Effector memory CD4-positive, alpha-beta T cell (primary cell): ENCODE measurements at regions not wholly inside any gene's neighbourhood (a gene's known extent, or its start where the extent isn't known, plus 50 kb on each side); places are given as distances from the start of the nearest gene placed in this dataset.

ENCODE experiments used
- DNase-seq, 3 donors: peaks; one replicate each; pipeline ENCODE4 v3.0.0-alpha.2; 2020
- H3K27ac ChIP-seq: 2 replicates; pipeline ENCODE4 v1.7.0; 2013; ENCODE audit warnings: mild to moderate bottlenecking, low read length, moderate library complexity; ENCODE audit not compliant: insufficient read depth, poor library complexity, severe bottlenecking
- H3K27me3 ChIP-seq: replicated peaks from 2 replicates; pipeline ENCODE4 v1.7.0; 2013; ENCODE audit warnings: mild to moderate bottlenecking, low read length; ENCODE audit not compliant: insufficient read depth, control insufficient read depth, poor library complexity, severe bottlenecking
- H3K36me3 ChIP-seq: 2 replicates; pipeline ENCODE4 v1.7.0; 2013; ENCODE audit warnings: mild to moderate bottlenecking, low read length, moderate library complexity; ENCODE audit not compliant: control insufficient read depth, insufficient read depth
- H3K4me1 ChIP-seq: 2 replicates; pipeline ENCODE4 v1.7.0; 2013; ENCODE audit warnings: low read length, mild to moderate bottlenecking; ENCODE audit not compliant: control insufficient read depth, insufficient read depth, poor library complexity, severe bottlenecking
- H3K4me3 ChIP-seq: 2 replicates; pipeline ENCODE4 v1.7.0; 2013; ENCODE audit warnings: low read length, low read depth, mild to moderate bottlenecking; ENCODE audit not compliant: insufficient read depth, poor library complexity, severe bottlenecking
- H3K9me3 ChIP-seq: 2 replicates; pipeline ENCODE4 v1.7.0; 2013; ENCODE audit warnings: mild to moderate bottlenecking, low read length, moderate library complexity; ENCODE audit not compliant: control insufficient read depth

DNA sequence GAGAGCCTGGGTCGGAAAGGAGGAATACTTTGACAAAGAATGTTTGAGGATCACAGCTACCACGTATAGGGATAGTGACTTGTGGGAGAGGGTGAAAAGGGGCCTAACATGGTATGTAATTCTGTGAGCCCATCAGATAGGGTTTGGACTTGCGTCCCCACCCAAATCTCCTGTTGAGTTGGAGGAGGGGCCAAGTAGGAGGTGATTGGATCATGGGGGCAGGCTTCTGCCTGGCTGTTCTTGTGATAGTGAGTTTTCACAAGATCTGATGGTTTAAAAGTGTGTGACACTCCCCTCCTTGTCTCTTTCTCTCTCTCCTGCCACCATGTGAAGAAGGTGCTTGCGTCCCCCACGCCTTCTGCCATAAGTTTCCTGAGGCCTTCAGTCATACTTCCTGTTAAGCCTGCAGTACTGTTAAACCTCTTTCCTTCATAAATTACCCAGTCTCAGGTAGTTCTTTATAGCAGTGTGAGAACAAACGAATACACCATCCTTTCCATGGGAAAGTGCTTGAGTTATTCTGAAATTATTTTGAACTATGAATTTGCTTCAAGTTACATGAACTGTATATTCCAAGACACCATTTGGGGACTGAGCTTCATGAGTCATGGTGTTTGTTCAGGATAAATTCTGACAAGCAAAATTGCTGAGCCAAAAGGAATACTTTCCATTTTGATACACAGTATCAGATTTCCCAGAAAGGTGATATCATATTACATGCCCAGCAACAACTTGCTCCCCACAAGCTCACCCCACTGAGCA, 68.8 kb upstream of the SSBP2 start:
- Histone ChIP-seq H3K27ac (no peak overlapping the region), H3K9me3 (no peaks in the 10 kb centered on the region), H3K36me3 (no peaks in the 10 kb centered on the region), H3K27me3 (no peaks in the 10 kb centered on the region), H3K4me3 (no peak overlapping the region), H3K4me1 (peaks cover 9% of the 10 kb centered on the region)
- DNase-seq: no peak

DNA sequence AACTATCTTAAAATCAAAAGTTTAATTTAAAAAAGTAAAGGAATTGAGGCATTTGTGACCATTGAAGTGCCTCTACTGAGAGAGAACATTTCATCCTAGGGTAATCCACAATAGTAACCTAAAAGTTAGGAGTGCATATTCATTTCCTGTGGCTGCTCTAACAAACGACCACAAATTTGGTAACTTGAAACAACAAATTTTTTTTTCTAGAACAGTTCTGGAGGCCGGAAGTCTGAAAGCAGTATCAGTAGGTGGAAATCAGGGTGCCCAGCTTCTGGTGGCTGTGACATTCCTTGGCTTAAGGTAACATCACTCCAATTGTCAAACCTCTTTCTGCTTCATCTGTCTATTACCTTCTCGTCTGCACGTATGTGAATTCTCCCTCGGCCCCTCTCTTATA, 67.1 kb upstream of the SSBP2 start:
- DNase-seq: no peak
- Histone ChIP-seq H3K9me3 (no peaks in the 10 kb centered on the region), H3K4me1 (peaks cover 9% of the 10 kb centered on the region), H3K36me3 (no peaks in the 10 kb centered on the region), H3K27ac (no peak overlapping the region), H3K27me3 (no peaks in the 10 kb centered on the region), H3K4me3 (no peak overlapping the region)

DNA sequence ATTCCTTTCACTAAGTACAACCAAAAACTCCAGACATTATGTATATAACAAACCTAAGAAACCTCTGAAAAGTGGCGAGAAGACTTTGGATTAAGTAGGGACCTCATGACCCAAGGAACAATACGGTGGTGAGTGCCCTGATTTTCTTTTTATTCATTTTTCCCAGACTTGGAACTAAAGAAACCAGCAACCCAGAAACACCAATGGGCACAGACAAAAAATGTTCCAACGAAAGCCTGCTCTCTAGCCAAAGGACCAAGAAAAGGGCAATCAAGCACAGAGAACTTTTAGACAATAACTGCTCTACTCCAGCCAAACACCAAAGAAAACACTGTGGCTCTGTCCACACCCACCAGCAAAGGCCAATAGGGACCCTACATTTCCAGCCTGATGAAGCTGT, 66.2 kb upstream of the SSBP2 start:
- Histone ChIP-seq H3K27ac (no peak overlapping the region), H3K4me3 (no peak overlapping the region), H3K4me1 (peaks cover 9% of the 10 kb centered on the region)

DNA sequence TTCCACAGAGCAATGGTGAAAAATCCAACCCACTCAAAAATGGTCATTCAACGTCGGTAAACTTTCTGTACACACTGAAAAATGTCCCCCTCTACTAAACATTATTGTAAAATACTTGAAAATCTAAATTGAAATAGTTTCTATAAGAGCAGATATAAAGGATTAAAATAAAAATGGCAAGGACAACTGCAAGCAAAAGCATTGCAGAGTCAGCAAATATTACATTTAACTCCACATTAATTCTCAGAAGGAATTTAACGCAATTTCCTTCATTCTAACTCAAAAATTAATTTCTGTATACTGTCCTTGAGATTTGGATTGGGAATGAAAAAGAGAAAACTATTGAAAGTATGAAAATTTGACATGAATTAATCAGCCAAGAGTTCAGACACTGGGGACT, 64.4 kb upstream of the SSBP2 start:
- no peaks in the 10 kb centered on the region for H3K9me3 ChIP-seq
- H3K27ac ChIP-seq: no peak overlapping the region
- H3K4me3 ChIP-seq: no peak overlapping the region
- peaks cover 9% of the 10 kb centered on the region for H3K4me1 ChIP-seq
- DNase-seq: no peak
- no peaks in the 10 kb centered on the region for H3K27me3 ChIP-seq
- no peaks in the 10 kb centered on the region for H3K36me3 ChIP-seq

More for the DNA sequence above, 66.2 kb upstream of the SSBP2 start:
- no peak for DNase-seq
- Histone ChIP-seq H3K27me3 (no peaks in the 10 kb centered on the region), H3K9me3 (no peaks in the 10 kb centered on the region), H3K36me3 (no peaks in the 10 kb centered on the region)

DNA sequence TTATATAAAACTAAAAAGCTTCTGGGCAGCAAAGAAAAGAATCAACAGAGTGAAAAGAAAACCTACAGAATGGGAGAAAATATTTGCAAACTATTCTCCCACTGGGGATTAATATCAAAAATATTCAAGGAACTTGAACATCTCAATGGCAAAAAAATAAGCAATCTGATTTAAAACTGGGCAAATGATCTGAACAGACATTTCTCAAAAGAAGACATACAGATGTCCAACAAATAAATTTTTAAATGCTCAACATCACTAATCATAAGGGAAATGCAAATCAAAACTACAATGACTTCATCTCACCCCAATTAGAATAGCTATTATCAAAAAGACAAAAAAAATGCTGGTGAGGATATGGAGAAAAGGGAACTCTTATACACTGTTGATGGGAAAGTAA, 57.2 kb upstream of the SSBP2 start:
- Histone ChIP-seq H3K27me3 (no peaks in the 10 kb centered on the region), H3K4me1 (no peaks in the 10 kb centered on the region), H3K9me3 (no peaks in the 10 kb centered on the region), H3K4me3 (no peak overlapping the region), H3K27ac (no peak overlapping the region), H3K36me3 (no peaks in the 10 kb centered on the region)
- no peak for DNase-seq

DNA sequence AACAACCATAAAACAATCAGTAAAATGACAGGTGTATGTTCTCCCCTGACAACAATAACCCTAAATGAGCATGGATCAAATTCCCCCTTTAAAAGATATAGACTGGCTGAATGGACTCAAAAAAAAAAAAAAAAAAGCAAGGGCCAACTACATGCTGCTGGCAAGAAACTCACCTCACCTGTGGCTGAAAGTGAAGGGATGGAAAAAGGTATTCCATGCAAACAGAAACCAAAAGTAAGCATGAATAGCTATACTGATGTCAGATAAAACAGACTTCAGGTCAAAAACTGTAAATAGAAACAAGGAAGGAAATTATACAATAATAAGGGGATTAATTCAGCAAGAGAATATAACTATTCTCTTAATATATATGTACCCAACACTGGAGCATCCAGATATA, 54.2 kb upstream of the SSBP2 start:
- H3K27me3 ChIP-seq: no peaks in the 10 kb centered on the region
- no peaks in the 10 kb centered on the region for H3K9me3 ChIP-seq
- H3K4me1 ChIP-seq: no peaks in the 10 kb centered on the region
- no peak for DNase-seq
- H3K27ac ChIP-seq: no peak overlapping the region
- no peak overlapping the region for H3K4me3 ChIP-seq
- H3K36me3 ChIP-seq: no peaks in the 10 kb centered on the region

DNA sequence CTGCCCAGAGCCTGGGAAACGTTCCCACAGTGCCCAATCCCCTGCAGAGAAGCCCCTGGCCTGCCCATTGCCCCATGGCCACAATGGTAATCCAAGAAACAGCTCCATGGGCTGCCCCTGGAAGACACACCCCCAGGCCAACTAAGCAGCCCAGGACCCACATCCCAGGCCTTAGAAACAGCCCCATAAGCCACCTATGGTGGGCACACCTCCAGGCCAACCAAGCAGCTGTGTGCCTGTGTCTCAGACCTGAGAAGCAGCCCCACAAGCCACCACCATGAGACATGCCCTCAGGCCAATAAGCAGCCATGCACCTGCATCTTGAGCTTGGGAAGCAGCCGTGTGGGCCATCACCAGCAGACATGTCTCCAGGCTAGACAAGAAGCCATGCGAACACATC, 52.9 kb upstream of the SSBP2 start:
- Histone ChIP-seq H3K4me1 (no peaks in the 10 kb centered on the region), H3K27me3 (no peaks in the 10 kb centered on the region), H3K4me3 (no peak overlapping the region), H3K9me3 (no peaks in the 10 kb centered on the region), H3K36me3 (no peaks in the 10 kb centered on the region), H3K27ac (no peak overlapping the region)
- no peak for DNase-seq

DNA sequence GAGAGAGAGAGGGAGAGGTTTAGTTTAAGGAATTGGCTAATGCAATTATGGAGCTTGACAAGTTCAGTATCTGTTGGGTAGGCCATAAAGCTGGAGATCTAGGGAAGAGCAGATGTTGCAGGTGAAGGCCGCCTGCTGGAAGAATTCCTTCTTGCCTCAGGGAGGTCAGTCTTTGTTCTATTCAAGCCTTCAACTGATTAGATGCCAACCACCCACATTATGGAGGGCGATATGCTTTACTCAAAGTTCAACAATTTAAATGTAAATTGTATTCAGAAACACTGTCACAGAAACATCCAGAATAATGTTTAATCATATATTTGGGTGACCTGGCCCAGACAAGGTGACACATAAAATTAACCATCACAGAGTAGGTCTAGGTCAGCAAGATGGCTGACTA, 51.7 kb upstream of the SSBP2 start:
- H3K9me3 ChIP-seq: no peaks in the 10 kb centered on the region
- H3K27me3 ChIP-seq: no peaks in the 10 kb centered on the region
- no peaks in the 10 kb centered on the region for H3K36me3 ChIP-seq
- no peak overlapping the region for H3K4me3 ChIP-seq
- no peaks in the 10 kb centered on the region for H3K4me1 ChIP-seq
- H3K27ac ChIP-seq: no peak overlapping the region
- no peak for DNase-seq

DNA sequence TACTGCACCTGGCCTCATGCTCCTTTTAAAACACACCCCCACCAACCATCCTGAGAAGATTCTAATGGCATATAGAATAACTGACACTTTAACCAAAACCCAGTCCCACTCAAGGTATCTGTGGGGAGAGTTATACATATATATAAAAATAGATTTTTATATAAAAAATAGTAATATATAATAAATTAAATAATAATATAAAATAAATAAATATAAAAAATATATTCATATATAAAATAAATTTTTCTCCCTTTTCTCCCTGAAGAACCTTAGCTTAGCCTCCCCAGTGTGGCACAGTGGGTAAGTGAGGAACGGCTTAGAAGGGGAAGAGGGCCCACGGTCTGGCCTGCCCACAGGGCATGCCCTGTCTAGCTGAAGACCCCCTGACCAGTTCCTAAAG, 51.1 kb upstream of the SSBP2 start:
- H3K9me3 ChIP-seq: no peaks in the 10 kb centered on the region
- no peaks in the 10 kb centered on the region for H3K27me3 ChIP-seq
- H3K4me3 ChIP-seq: no peak overlapping the region
- DNase-seq: no peak
- no peak overlapping the region for H3K27ac ChIP-seq
- H3K4me1 ChIP-seq: no peaks in the 10 kb centered on the region
- no peaks in the 10 kb centered on the region for H3K36me3 ChIP-seq

DNA sequence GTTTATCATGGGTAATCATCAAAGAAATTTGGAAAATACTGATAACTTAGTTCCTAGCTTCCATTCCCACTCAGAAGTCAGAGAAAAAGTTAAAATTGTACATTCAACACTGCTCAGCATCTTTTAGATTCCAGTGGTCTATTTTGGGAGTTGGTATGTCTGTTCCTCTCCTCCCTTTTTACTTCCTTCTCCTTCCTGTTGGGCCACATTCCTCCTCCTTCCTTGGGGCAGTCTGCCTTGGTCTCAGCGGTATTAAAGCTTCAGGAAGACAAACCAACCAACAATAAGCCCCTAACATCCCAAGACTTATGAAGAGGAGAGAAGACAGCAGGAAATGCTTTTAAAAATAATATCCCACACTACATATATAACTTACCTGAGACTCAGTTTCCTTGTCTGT, 49.9 kb upstream of the SSBP2 start:
- Histone ChIP-seq H3K36me3 (no peaks in the 10 kb centered on the region), H3K27me3 (no peaks in the 10 kb centered on the region), H3K9me3 (no peaks in the 10 kb centered on the region), H3K27ac (no peak overlapping the region), H3K4me1 (no peaks in the 10 kb centered on the region), H3K4me3 (no peak overlapping the region)
- DNase-seq: no peak
